Suppressor macrophage treated with lipopolysaccharide for 1 hour (primary cell): ENCODE measurements at regions not wholly inside any gene's neighbourhood (a gene's known extent, or its start where the extent isn't known, plus 50 kb on each side); places are given as distances from the start of the nearest gene placed in this dataset.
"Not testable (repeated sequence)": the region's sequence is repeated elsewhere in the genome, so short reads cannot be mapped to it uniquely, and the experiment has no call there.

Experiments used
- DNase-seq, 3 donors: peaks; one replicate each; pipeline ENCODE4 v3.0.0-alpha.2; 2020 to 2022

GRCh38 chr16:26598061-26598460 is 468.7 kb upstream of the C16orf82 start:
- DNase-seq, result no peak

DNA sequence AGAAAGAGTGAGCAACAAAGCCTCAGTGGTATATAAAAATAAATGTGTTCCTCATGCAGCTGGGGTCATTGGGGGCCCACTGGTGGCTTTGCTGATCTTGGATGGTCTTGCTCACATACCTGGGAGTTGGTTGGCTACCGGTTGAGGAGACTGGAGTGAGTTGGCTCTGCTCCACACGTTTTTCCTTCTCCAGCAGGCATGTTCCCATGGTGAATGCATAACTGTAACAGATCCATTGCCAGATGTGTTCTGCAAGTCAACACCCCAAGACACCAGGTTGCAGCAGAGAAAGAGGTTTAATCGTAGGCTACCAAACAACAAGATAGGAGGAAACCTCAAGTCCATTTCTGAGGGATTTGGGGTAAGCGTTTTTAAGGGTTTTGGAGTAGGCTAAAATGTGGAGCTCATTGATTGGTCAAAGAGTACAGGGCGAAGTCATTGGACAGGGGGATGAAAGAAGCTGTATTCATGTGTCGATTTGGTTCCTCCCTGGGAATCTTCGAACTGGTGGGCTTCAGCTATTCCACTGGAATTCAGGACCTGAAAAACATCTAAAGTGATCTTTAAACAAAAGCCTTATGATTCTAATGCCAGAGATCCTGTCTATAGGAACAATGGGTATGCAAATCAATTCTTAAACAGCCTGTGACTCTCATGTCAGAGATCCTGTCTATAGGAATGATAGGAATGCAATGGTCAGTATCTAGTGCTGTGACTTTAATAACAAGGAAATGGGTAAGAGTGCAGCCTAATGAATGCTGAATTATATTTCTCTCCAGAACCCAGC is 467.5 kb upstream of the C16orf82 start:
- no peak for DNase-seq

GRCh38 chr16:26599785-26600104 is 467.0 kb upstream of the C16orf82 start:
- no peak for DNase-seq

GRCh38 chr16:26601335-26601734 is 465.4 kb upstream of the C16orf82 start:
- no peak for DNase-seq

- no peak for DNase-seq
These were observed 461.0 kb upstream of the C16orf82 start for GRCh38 chr16:26605626-26606271.

DNA sequence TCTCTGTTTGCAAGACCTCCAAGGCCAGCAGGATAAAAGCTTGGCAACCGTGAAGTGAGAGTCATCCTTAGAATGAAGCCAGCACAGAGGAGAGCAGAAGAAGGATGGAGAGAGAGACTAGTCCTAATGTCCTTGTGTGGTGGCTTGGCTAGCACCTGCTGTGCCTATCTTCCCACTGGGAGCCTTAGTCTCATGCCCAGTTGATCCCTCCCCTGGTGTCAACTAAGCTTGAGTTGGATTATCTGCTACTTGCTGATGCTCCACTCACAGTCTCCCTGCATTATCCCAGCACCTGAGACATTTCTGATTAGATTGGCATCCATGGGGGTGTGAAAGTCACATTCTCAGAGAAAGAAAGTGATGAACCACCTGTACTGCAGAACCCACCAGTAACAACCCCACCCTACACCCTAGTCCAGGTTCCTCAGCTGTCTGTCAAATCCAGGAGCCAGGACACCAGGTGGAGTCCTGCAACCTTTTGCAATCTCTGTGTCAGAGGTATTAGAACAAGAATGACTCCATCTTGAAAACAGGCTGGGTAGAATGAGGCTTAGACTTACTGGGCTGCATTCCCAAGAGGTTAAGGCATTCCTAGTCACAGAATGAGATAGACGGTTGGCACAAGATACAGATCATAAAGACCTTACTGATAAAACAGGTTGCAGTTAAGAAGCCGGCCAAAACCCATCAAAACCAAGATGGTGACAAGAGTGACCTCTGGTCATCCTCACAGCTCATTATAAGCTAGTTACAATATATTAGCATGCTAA is 460.2 kb upstream of the C16orf82 start:
- no peak for DNase-seq

- DNase-seq, result no peak
These were observed 452.4 kb upstream of the C16orf82 start for GRCh38 chr16:26614237-26614841.

- no peak for DNase-seq
These were observed 443.3 kb upstream of the C16orf82 start for GRCh38 chr16:26623442-26623841.

DNA sequence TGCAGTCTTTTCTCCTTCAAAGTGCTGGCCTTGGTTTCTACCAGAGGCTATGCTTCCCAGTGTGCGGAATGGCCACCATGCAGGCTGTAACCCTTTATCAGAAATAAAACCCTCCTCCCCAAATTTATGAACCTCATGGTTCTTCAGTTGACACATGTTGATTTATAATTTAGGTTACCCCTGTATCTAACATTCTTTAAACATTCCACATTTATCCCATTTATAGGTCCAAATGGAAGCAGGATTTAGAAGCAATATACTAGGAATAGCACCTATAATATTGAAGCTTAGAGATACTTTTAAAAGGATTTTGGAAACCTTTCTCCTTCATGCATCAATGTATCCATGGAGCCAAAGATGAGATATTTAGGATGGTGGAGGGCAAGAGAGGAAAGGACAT is 438.8 kb upstream of the C16orf82 start:
- no peak for DNase-seq

DNA sequence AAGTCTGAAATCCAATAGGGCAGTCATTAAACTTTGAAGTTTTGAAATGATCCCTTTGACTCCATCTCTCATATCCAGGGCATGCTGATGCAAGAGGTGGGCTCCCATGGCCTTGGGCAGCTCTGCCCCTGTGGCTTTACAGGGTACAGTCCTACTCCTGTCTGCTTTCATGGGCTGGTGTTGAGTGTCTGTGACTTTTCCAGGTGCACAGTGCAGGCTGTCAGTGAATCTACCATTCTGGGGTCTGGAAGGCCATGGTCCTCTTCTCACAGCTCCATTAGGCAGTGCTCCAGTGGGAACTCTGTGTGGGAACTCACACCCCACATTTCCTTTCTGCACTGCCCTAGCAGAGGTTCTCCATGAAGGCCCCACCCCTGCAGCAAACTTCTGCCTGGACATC is 435.4 kb upstream of the C16orf82 start:
- DNase-seq, result not testable (repeated sequence)

DNA sequence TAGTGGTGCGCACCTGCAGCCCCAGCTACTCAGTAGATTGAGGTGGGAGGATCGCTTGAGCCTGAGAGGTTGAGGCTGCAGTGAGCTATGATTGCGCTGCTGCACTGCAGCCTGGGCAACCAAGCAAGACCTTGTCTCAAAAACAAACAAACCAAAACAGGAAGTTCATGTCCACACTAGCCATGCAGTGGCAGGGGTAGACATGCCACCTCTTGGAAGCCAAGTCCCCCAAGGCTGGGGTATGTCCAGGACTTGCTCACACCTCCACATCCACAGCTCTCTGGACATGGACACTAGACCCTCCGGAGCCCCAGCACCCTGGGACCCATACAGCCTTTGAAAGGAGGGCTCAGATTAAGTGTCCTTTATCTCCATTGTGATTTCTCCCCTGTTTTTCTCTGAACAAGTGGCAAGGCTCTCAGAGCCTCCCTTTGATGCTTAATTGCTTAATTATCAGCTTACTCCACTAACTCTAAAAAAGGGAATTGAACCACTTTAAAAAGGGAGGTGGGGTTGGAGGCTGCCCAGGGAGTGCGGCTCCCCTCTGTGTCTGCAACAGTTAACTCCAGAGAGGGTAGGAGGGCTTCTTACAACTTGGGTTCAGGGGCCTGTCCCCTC is 424.6 kb upstream of the C16orf82 start:
- no peak for DNase-seq

GRCh38 chr16:26643519-26643918 is 423.2 kb upstream of the C16orf82 start:
- no peak for DNase-seq

DNA sequence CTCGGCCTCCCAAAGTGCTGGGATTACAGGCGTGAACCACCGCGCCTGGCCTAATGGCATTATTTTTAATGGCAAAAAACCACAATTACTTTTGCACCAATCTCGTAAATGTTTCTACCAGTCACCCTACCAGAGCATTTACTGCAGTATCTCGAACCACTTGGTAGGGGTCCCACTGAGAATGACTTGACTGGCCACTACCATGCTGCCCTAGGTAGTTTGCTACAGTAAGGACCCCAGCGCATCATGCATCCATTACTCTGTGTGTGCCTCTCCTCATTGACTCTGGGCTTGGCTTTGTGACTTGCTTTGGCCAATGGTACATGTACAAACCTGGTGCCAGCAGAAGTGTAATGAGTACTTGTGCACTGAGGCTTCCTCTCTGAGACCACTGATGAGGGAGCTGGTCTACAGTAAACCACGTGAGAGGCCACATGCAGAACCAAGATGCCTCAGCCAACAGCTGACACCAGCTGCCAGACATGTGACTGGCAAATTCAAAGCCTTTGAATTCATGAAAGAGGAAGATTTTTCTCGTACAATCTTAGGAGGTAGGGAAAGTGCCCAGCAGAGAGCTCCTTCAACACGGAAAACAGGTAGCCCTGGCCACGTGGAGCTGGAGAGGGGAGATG is 421.7 kb upstream of the C16orf82 start:
- DNase-seq, result no peak

GRCh38 chr16:26645614-26646013 is 421.1 kb upstream of the C16orf82 start:
- DNase-seq, result peak in 2 of 3 donors; percentile 0 to 18

DNA sequence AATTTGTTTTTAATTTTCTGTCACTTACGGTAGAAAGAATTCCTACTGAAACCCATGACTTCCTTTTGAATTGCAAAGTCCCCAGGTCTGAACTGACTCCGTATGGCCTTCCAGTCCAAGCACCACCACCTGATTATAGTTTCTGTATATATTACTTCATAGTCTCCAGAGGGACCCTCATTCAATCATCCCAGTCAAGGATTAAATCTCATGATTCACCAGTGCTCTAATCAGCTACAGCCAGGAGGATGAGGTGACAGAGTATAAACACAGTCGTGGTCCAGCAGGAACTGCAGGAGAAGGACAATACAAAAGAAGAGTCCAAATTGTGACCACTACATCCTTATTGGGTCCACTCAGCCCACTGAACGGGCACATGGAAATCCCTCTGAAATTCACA is 418.9 kb upstream of the C16orf82 start:
- no peak for DNase-seq

GRCh38 chr16:26648851-26649250 is 417.9 kb upstream of the C16orf82 start:
- DNase-seq, result no peak

GRCh38 chr16:26649381-26650045 is 417.2 kb upstream of the C16orf82 start:
- no peak for DNase-seq

DNA sequence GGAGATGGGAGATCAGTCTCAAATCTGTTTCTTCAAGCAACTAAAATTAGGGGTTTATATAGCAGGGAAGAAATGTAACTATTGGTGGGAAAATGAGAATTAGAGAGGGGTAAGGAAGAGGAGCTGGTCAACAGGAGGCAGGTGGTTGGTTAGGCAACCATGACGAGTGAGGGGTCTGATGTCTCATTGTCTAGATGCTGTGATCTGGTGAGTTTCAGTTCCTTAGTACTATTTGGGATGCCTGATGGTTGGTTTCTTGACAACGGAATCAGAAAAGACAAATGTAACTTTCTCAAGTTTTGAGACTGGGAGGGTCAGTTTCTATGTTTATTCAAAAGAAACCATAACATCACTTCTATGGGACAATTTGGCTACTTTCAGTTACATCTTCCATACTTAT is 415.3 kb upstream of the C16orf82 start:
- no peak for DNase-seq

- DNase-seq, result no peak
These were observed 414.8 kb upstream of the C16orf82 start for GRCh38 chr16:26651884-26652283.

GRCh38 chr16:26658486-26658885 is 408.2 kb upstream of the C16orf82 start:
- no peak for DNase-seq

- DNase-seq, result no peak
These were observed 407.8 kb upstream of the C16orf82 start for GRCh38 chr16:26658915-26659314.

- no peak for DNase-seq
These were observed 402.6 kb upstream of the C16orf82 start for GRCh38 chr16:26664086-26664485.
